ENCODE measurements at regions not wholly inside any gene's neighbourhood (a gene's known extent, or its start where the extent isn't known, plus 50 kb on each side); places are given as distances from the start of the nearest gene placed in this dataset.

DNA sequence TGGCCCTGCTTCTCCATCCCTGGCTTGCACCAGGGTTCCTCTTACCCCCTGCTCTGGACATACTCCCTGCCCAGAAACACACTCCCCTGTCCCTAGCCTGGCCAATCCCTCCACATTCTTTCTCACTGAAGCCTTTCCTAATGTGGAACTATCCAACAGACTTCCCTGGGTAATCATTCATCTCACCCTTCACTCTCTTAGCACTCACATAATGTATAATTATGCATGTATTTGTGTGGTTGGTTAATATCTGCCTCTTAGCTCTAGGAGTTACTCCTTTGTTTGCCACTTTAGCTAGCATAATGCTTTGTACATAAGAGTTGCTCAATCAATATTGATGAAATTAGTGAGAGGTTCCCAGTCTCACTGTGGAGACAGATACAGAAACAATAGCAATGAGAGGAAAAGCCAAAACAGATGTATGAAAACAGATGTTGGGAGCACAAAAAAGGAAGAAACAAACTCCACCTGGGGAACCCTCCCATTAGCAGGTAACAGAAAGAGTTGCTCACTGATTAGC is 76.9 kb upstream of the WARS2 start:
- Mint-ChIP-seq H3K27ac (no peak overlapping the region), H3K27me3 (no peaks in the 10 kb centered on the region), H3K4me1 (ENCODE audit: low read depth) (no peaks in the 10 kb centered on the region), H3K9me3 (peaks cover 7% of the 10 kb centered on the region), H3K4me3 (no peak overlapping the region), H3K36me3 (ENCODE audit: low read depth) (peaks cover 8% of the 10 kb centered on the region)
- TF ChIP-seq, protein P1, sequence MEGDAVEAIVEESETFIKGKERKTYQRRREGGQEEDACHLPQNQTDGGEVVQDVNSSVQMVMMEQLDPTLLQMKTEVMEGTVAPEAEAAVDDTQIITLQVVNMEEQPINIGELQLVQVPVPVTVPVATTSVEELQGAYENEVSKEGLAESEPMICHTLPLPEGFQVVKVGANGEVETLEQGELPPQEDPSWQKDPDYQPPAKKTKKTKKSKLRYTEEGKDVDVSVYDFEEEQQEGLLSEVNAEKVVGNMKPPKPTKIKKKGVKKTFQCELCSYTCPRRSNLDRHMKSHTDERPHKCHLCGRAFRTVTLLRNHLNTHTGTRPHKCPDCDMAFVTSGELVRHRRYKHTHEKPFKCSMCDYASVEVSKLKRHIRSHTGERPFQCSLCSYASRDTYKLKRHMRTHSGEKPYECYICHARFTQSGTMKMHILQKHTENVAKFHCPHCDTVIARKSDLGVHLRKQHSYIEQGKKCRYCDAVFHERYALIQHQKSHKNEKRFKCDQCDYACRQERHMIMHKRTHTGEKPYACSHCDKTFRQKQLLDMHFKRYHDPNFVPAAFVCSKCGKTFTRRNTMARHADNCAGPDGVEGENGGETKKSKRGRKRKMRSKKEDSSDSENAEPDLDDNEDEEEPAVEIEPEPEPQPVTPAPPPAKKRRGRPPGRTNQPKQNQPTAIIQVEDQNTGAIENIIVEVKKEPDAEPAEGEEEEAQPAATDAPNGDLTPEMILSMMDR (IDR thresholded peaks at IDR 0.05), result no peak
- intact Hi-C loops (cut with DNase I, micrococcal nuclease), result no loop called here
- peaks cover 0 to 5% of the 10 kb centered on the region in 2 experiments for H3K9me3 ChIP-seq (ENCODE audit: control insufficient read depth in 1 of 2, insufficient read depth in 1 of 2, low read length in 2 of 2)
- ATAC-seq (ENCODE audit: poor library complexity) (no peak), DNase-seq (no peak)
- no peaks in the 10 kb centered on the region for H3K36me3 ChIP-seq (ENCODE audit: insufficient read depth, low read length)
- no peak overlapping the region for H3K4me3 ChIP-seq (ENCODE audit: low read length)
- no peaks in the 10 kb centered on the region for H3K27me3 ChIP-seq (ENCODE audit: control insufficient read depth in 1 of 2, insufficient read depth in 2 of 2, low read length in 2 of 2)
- no peak overlapping the region for H3K27ac ChIP-seq (ENCODE audit: low read depth in 1 of 2, low read length in 2 of 2)
- POLR2A ChIA-PET, result no interaction called here
- no peaks in the 10 kb centered on the region for H3K4me1 ChIP-seq (ENCODE audit: insufficient read depth, low read length)
- CTCF ChIA-PET, result no interaction called here

GRCh38 chr1:119219711-119220110 is 79.3 kb upstream of the WARS2 start:
- Histone ChIP-seq H3K4me1 (ENCODE audit: insufficient read depth, low read length) (no peaks in the 10 kb centered on the region), H3K36me3 (ENCODE audit: insufficient read depth, low read length) (no peaks in the 10 kb centered on the region), H3K27ac (ENCODE audit: low read depth in 1 of 2, low read length in 2 of 2) (no peak overlapping the region), H3K27me3 (ENCODE audit: control insufficient read depth in 1 of 2, insufficient read depth in 2 of 2, low read length in 2 of 2) (no peaks in the 10 kb centered on the region), H3K4me3 (ENCODE audit: low read length) (no peak overlapping the region), H3K9me3 (ENCODE audit: control insufficient read depth in 1 of 2, insufficient read depth in 1 of 2, low read length in 2 of 2) (peaks cover 0 to 5% of the 10 kb centered on the region in 2 experiments)
- ChIA-PET CTCF (no interaction called here), POLR2A (no interaction called here)
- Mint-ChIP-seq H3K4me1 (ENCODE audit: low read depth) (no peaks in the 10 kb centered on the region), H3K27me3 (no peaks in the 10 kb centered on the region), H3K9me3 (no peaks in the 10 kb centered on the region), H3K27ac (no peak overlapping the region), H3K36me3 (ENCODE audit: low read depth) (no peaks in the 10 kb centered on the region), H3K4me3 (no peak overlapping the region)
- TF ChIP-seq, protein P1 (IDR thresholded peaks at IDR 0.05), result no peak
- intact Hi-C loops (cut with DNase I, micrococcal nuclease), result loop anchor here in 1 of 2 experiments (2.0 kb wide), 1 partner anchor 21 kb away; no protein-coding TSS in a partner anchor
- DNase-seq (no peak), ATAC-seq (ENCODE audit: poor library complexity) (no peak)

- no peak for DNase-seq
- CTCF ChIA-PET, result no interaction called here
- H3K4me1 ChIP-seq (ENCODE audit: insufficient read depth, low read length), result no peaks in the 10 kb centered on the region
- POLR2A ChIA-PET, result no interaction called here
- H3K4me1 Mint-ChIP-seq (ENCODE audit: low read depth), result no peaks in the 10 kb centered on the region
- ATAC-seq (ENCODE audit: poor library complexity), result no peak
- no peaks in the 10 kb centered on the region for H3K36me3 Mint-ChIP-seq (ENCODE audit: low read depth)
- TF ChIP-seq, protein P1 (IDR thresholded peaks at IDR 0.05), result no peak
- no peak overlapping the region for H3K27ac Mint-ChIP-seq
- intact Hi-C loops (cut with DNase I, micrococcal nuclease), result loop anchor here in 1 of 2 experiments (2.0 kb wide), 1 partner anchor 22 kb away; no protein-coding TSS in a partner anchor
- H3K36me3 ChIP-seq (ENCODE audit: insufficient read depth, low read length), result no peaks in the 10 kb centered on the region
- no peaks in the 10 kb centered on the region for H3K9me3 ChIP-seq (ENCODE audit: control insufficient read depth in 1 of 2, insufficient read depth in 1 of 2, low read length in 2 of 2)
- no peak overlapping the region for H3K4me3 ChIP-seq (ENCODE audit: low read length)
- H3K27me3 ChIP-seq (ENCODE audit: control insufficient read depth in 1 of 2, insufficient read depth in 2 of 2, low read length in 2 of 2), result no peaks in the 10 kb centered on the region
- H3K4me3 Mint-ChIP-seq, result no peak overlapping the region
- no peaks in the 10 kb centered on the region for H3K9me3 Mint-ChIP-seq
- H3K27me3 Mint-ChIP-seq, result no peaks in the 10 kb centered on the region
- no peak overlapping the region for H3K27ac ChIP-seq (ENCODE audit: low read depth in 1 of 2, low read length in 2 of 2)
Measured at GRCh38 chr1:119220991-119221390, 80.5 kb upstream of the WARS2 start.
